GM11168 (cell line): ENCODE measurements at regions not wholly inside any gene's neighbourhood (a gene's known extent, or its start where the extent isn't known, plus 50 kb on each side); places are given as distances from the start of the nearest gene placed in this dataset.

ENCODE experiments used
- in situ Hi-C: fragments of 300-500 bp; cut with MboI; formaldehyde crosslinking; loops from one replicate; pipeline ENCODE4 v1.12.0; 2022; ENCODE audit warnings: low sequenced_read_pairs; ENCODE audit not compliant: unreplicated experiment

GRCh38 chr11:43589601-43590250 lies 90.8 kb upstream of the HSD17B12 start:
- in situ Hi-C loops, result loop anchor here (25.0 kb wide), 1 partner anchor 248 kb away; no protein-coding TSS in a partner anchor

GRCh38 chr11:43601511-43601910 lies 79.0 kb upstream of the HSD17B12 start:
- in situ Hi-C loops, result no loop called here

GRCh38 chr11:43602670-43603069 lies 77.9 kb upstream of the HSD17B12 start:
- in situ Hi-C loops, result no loop called here

GRCh38 chr11:43614214-43614613 lies 66.3 kb upstream of the HSD17B12 start:
- in situ Hi-C loops, result no loop called here

- in situ Hi-C loops, result no loop called here
These were observed 60.6 kb upstream of the HSD17B12 start for GRCh38 chr11:43619863-43620505.

GRCh38 chr11:43626798-43627197 lies 53.7 kb upstream of the HSD17B12 start:
- in situ Hi-C loops, result no loop called here
